ENCODE measurements at regions not wholly inside any gene's neighbourhood (a gene's known extent, or its start where the extent isn't known, plus 50 kb on each side); places are given as distances from the start of the nearest gene placed in this dataset.

DNA sequence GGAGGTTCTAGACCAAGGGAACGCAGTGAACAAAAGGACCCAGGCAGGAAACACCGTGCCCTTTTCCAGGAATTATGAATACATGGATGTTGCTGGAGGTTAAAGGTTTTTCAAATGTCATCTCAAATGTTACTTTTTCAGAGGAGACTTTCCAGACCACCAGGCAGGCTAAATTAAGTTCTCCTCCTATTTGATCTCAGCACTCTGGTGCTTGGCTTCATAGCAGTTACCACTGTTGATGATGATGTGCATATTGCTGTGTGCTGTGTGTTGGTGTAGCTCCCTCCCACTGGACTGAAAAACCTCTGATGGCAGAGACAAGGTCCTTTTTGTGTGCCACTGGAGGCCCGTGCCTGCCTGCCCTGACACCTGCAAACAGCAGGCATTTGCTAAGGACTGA is 137.3 kb upstream of the PTPRM start:
- no peak for DNase-seq (ENCODE audit: low read depth, low spot score)
- TF ChIP-seq, protein P1, sequence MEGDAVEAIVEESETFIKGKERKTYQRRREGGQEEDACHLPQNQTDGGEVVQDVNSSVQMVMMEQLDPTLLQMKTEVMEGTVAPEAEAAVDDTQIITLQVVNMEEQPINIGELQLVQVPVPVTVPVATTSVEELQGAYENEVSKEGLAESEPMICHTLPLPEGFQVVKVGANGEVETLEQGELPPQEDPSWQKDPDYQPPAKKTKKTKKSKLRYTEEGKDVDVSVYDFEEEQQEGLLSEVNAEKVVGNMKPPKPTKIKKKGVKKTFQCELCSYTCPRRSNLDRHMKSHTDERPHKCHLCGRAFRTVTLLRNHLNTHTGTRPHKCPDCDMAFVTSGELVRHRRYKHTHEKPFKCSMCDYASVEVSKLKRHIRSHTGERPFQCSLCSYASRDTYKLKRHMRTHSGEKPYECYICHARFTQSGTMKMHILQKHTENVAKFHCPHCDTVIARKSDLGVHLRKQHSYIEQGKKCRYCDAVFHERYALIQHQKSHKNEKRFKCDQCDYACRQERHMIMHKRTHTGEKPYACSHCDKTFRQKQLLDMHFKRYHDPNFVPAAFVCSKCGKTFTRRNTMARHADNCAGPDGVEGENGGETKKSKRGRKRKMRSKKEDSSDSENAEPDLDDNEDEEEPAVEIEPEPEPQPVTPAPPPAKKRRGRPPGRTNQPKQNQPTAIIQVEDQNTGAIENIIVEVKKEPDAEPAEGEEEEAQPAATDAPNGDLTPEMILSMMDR (IDR thresholded peaks at IDR 0.05; ENCODE audit: low read depth, low read length), result no peak
- no peak overlapping the region for H3K4me3 ChIP-seq (ENCODE audit: low read depth, low read length)
- in situ Hi-C loops (cut with HindIII; ENCODE audit: low sequenced_read_pairs), result no loop called here

DNA sequence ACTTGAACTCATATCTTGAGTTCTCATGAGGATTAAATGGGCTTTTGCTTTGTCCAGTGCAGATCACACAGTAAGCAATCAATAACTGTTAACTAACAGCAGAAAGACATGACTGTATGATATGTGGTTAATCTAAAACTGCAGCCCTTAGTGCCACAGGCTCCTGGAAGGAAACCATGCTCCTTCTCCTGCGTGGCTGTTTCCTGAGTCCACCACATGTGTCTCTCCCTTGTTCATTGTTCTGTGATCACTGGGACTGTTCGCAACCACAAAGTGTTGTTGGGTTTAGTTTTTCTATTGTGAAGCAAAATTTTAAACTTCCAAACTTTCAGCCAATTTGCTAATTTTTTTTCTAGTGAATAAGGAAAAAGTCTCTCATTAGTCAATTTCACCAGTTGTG is 130.9 kb upstream of the PTPRM start:
- H3K4me3 ChIP-seq (ENCODE audit: low read depth, low read length), result no peak overlapping the region
- TF ChIP-seq, protein P1 (IDR thresholded peaks at IDR 0.05; ENCODE audit: low read depth, low read length), result no peak
- in situ Hi-C loops (cut with HindIII; ENCODE audit: low sequenced_read_pairs), result no loop called here
- DNase-seq (ENCODE audit: low read depth, low spot score), result no peak

DNA sequence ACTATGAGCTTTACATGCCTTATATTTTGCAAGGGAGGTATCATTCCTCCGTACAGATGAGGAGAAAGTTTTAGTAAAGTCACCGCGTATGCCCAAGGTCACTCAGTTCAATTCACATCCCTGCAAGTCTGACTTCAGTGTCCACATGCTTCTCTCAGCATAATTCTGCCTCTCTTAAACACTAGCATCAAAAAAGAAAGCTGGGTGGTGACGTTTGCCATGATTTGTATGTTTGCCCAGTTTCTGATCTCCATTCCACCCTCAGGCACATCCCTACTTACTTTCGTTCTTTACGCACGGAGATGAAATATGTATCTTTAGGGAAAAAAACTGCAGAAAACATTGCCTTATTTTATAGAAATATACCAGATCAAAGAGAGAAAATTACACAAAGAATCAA is 129.2 kb upstream of the PTPRM start:
- no peak overlapping the region for H3K4me3 ChIP-seq (ENCODE audit: low read depth, low read length)
- no peak for DNase-seq (ENCODE audit: low read depth, low spot score)
- TF ChIP-seq, protein P1 (IDR thresholded peaks at IDR 0.05; ENCODE audit: low read depth, low read length), result no peak
- in situ Hi-C loops (cut with HindIII; ENCODE audit: low sequenced_read_pairs), result no loop called here

DNA sequence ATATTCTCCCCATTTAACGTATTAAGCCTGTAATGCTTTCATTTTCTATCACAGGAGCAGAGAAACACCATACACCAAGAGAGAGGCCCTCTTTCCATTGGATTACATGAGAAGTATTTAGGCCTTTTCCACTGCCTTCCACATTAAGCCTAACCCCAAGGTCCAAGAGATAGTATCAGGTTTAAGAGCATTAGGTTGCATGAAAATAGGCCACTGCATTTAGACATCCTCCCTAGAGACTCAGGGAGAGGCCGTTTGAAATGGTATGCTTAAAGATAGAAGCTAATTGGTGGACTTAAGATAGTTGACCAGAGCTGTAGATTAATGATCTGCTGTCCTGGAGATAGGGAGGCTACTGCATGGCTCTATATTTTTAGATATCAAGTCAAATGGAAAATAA is 128.5 kb upstream of the PTPRM start:
- no peak overlapping the region for H3K4me3 ChIP-seq (ENCODE audit: low read depth, low read length)
- TF ChIP-seq, protein P1 (IDR thresholded peaks at IDR 0.05; ENCODE audit: low read depth, low read length), result no peak
- in situ Hi-C loops (cut with HindIII; ENCODE audit: low sequenced_read_pairs), result no loop called here
- no peak for DNase-seq (ENCODE audit: low read depth, low spot score)

- TF ChIP-seq, protein P1 (IDR thresholded peaks at IDR 0.05; ENCODE audit: low read depth, low read length), result no peak
- peak; percentile 7 for DNase-seq (ENCODE audit: low read depth, low spot score)
- no peak overlapping the region for H3K4me3 ChIP-seq (ENCODE audit: low read depth, low read length)
- in situ Hi-C loops (cut with HindIII; ENCODE audit: low sequenced_read_pairs), result no loop called here
These were observed 119.6 kb upstream of the PTPRM start for GRCh38 chr18:7447318-7448028.

DNA sequence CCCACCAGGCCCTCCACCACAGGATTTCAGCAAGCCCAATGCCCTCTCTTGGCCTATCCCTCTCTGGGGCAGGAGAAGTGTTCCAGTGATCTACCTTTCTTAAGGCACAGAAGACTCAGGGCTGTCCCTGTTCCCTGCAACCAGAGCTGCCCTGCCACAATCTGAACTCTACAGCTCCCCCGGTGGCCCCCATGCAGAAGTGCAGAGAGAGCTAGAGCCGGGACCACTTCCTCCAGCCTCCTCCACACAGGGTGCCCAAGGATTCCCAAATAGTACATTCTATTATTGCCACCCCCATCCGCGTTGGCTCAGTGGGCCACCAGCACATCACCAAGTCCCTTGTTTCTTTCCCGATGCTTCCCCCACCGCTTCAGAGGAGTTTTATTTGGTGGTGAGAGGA is 114.8 kb upstream of the PTPRM start:
- no peak overlapping the region for H3K4me3 ChIP-seq (ENCODE audit: low read depth, low read length)
- DNase-seq (ENCODE audit: low read depth, low spot score), result peak; percentile 9
- TF ChIP-seq, protein P1 (IDR thresholded peaks at IDR 0.05; ENCODE audit: low read depth, low read length), result peak; percentile 72
- in situ Hi-C loops (cut with HindIII; ENCODE audit: low sequenced_read_pairs), result no loop called here

Data from astrocyte of the spinal cord (primary cell).